ENCODE measurements at regions not wholly inside any gene's neighbourhood (a gene's known extent, or its start where the extent isn't known, plus 50 kb on each side); places are given as distances from the start of the nearest gene placed in this dataset.

DNA sequence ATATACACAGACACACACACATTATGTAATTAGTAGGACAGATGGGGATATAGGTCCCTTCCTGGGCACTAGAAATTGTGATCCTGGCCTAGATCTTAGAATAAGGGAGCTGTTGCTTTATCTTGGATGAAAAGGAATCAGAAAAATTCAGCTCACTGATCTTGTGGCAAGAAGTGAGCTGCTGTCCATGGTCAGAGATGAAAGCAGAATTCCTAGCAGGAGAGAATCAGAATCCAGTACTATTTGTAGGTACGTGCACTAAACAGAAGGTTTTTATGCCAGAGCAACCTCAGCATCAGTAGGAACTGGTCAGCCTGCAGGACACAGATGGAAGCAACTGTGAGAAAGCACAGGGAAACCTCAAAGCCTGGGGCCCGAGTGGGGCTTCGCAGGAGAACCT lies 549.2 kb upstream of the POM121L12 start:
- H3K27me3 ChIP-seq (replicated peaks in 2 of 5; ENCODE audit: control insufficient read depth in 4 of 5, insufficient read depth in 5 of 5, low read length in 4 of 5), result no peaks in the 10 kb centered on the region
- CTCF ChIA-PET, result no interaction called here

GRCh38 chr7:52482076-52482475 lies 553.4 kb upstream of the POM121L12 start:
- no peaks in the 10 kb centered on the region for H3K4me1 ChIP-seq (ENCODE audit: control extremely low read depth in 1 of 4, control insufficient read depth in 4 of 4, insufficient read depth in 4 of 4, low read length in 3 of 4)
- DNase-seq, result no peak
- no peak overlapping the region for H3K4me3 ChIP-seq (ENCODE audit: control insufficient read depth in 1 of 7, extremely low read depth in 1 of 7, insufficient read depth in 4 of 7, low read depth in 2 of 7, low read length in 6 of 7)
- ChIA-PET CTCF (no interaction called here), POLR2A (no interaction called here)
- H3K27me3 ChIP-seq (replicated peaks in 2 of 5; ENCODE audit: control insufficient read depth in 4 of 5, insufficient read depth in 5 of 5, low read length in 4 of 5), result no peaks in the 10 kb centered on the region
- WGBS (ENCODE audit: insufficient coverage), result no CpG with 5 or more reads among the region's 2 CpGs
- no peaks in the 10 kb centered on the region for H3K36me3 ChIP-seq (ENCODE audit: control insufficient read depth in 4 of 4, insufficient read depth in 4 of 4, low read length in 3 of 4)
- H3K27ac ChIP-seq (ENCODE audit: insufficient read depth in 1 of 2, low read depth in 1 of 2, low read length in 2 of 2, poor library complexity in 1 of 2, severe bottlenecking in 2 of 2), result no peak overlapping the region
- peaks cover 0 to 2% (median 0%) of the 10 kb centered on the region in 5 experiments for H3K9me3 ChIP-seq (ENCODE audit: control extremely low read depth in 1 of 5, control insufficient read depth in 4 of 5, insufficient read depth in 2 of 5, low read depth in 1 of 5, low read length in 4 of 5)

More for the DNA sequence above, 549.2 kb upstream of the POM121L12 start:
- Histone ChIP-seq H3K36me3 (ENCODE audit: control insufficient read depth in 4 of 4, insufficient read depth in 4 of 4, low read length in 3 of 4) (no peaks in the 10 kb centered on the region), H3K27ac (ENCODE audit: insufficient read depth in 1 of 2, low read depth in 1 of 2, low read length in 2 of 2, poor library complexity in 1 of 2, severe bottlenecking in 2 of 2) (no peak overlapping the region), H3K4me1 (ENCODE audit: control extremely low read depth in 1 of 4, control insufficient read depth in 4 of 4, insufficient read depth in 4 of 4, low read length in 3 of 4) (no peaks in the 10 kb centered on the region), H3K4me3 (ENCODE audit: control insufficient read depth in 1 of 7, extremely low read depth in 1 of 7, insufficient read depth in 4 of 7, low read depth in 2 of 7, low read length in 6 of 7) (no peak overlapping the region), H3K9me3 (ENCODE audit: control extremely low read depth in 1 of 5, control insufficient read depth in 4 of 5, insufficient read depth in 2 of 5, low read depth in 1 of 5, low read length in 4 of 5) (peaks cover 0 to 2% (median 0%) of the 10 kb centered on the region in 5 experiments)
- WGBS (ENCODE audit: insufficient coverage), result 85% methylated on average over 3 of the region's 3 CpGs
- POLR2A ChIA-PET, result no interaction called here
- no peak for DNase-seq

- WGBS (ENCODE audit: insufficient coverage), result 100% methylated on average over 2 of the region's 2 CpGs
- Histone ChIP-seq H3K27ac (ENCODE audit: insufficient read depth in 1 of 2, low read depth in 1 of 2, low read length in 2 of 2, poor library complexity in 1 of 2, severe bottlenecking in 2 of 2) (no peak overlapping the region), H3K4me1 (ENCODE audit: control extremely low read depth in 1 of 4, control insufficient read depth in 4 of 4, insufficient read depth in 4 of 4, low read length in 3 of 4) (no peaks in the 10 kb centered on the region), H3K9me3 (ENCODE audit: control extremely low read depth in 1 of 5, control insufficient read depth in 4 of 5, insufficient read depth in 2 of 5, low read depth in 1 of 5, low read length in 4 of 5) (peaks cover 0 to 2% (median 0%) of the 10 kb centered on the region in 5 experiments), H3K4me3 (ENCODE audit: control insufficient read depth in 1 of 7, extremely low read depth in 1 of 7, insufficient read depth in 4 of 7, low read depth in 2 of 7, low read length in 6 of 7) (no peak overlapping the region), H3K36me3 (ENCODE audit: control insufficient read depth in 4 of 4, insufficient read depth in 4 of 4, low read length in 3 of 4) (no peaks in the 10 kb centered on the region), H3K27me3 (replicated peaks in 2 of 5; ENCODE audit: control insufficient read depth in 4 of 5, insufficient read depth in 5 of 5, low read length in 4 of 5) (no peaks in the 10 kb centered on the region)
- ChIA-PET CTCF (no interaction called here), POLR2A (no interaction called here)
- DNase-seq, result no peak
These were observed 553.9 kb upstream of the POM121L12 start for GRCh38 chr7:52481571-52481970.

- no peaks in the 10 kb centered on the region for H3K36me3 ChIP-seq (ENCODE audit: control insufficient read depth in 4 of 4, insufficient read depth in 4 of 4, low read length in 3 of 4)
- CTCF ChIA-PET, result no interaction called here
- no peaks in the 10 kb centered on the region for H3K4me1 ChIP-seq (ENCODE audit: control extremely low read depth in 1 of 4, control insufficient read depth in 4 of 4, insufficient read depth in 4 of 4, low read length in 3 of 4)
- peaks cover 0 to 2% (median 0%) of the 10 kb centered on the region in 5 experiments for H3K9me3 ChIP-seq (ENCODE audit: control extremely low read depth in 1 of 5, control insufficient read depth in 4 of 5, insufficient read depth in 2 of 5, low read depth in 1 of 5, low read length in 4 of 5)
- no peak overlapping the region for H3K27ac ChIP-seq (ENCODE audit: insufficient read depth in 1 of 2, low read depth in 1 of 2, low read length in 2 of 2, poor library complexity in 1 of 2, severe bottlenecking in 2 of 2)
- H3K4me3 ChIP-seq (ENCODE audit: control insufficient read depth in 1 of 7, extremely low read depth in 1 of 7, insufficient read depth in 4 of 7, low read depth in 2 of 7, low read length in 6 of 7), result no peak overlapping the region
- no peak for DNase-seq
- H3K27me3 ChIP-seq (replicated peaks in 2 of 5; ENCODE audit: control insufficient read depth in 4 of 5, insufficient read depth in 5 of 5, low read length in 4 of 5), result no peaks in the 10 kb centered on the region
- POLR2A ChIA-PET, result no interaction called here
These were observed 555.4 kb upstream of the POM121L12 start for GRCh38 chr7:52479990-52480389.

GRCh38 chr7:52475001-52475582 lies 560.3 kb upstream of the POM121L12 start:
- no peak for DNase-seq
- H3K27ac ChIP-seq (ENCODE audit: insufficient read depth in 1 of 2, low read depth in 1 of 2, low read length in 2 of 2, poor library complexity in 1 of 2, severe bottlenecking in 2 of 2), result no peak overlapping the region
- ChIA-PET POLR2A (no interaction called here), CTCF (no interaction called here)
- no peaks in the 10 kb centered on the region for H3K27me3 ChIP-seq (replicated peaks in 2 of 5; ENCODE audit: control insufficient read depth in 4 of 5, insufficient read depth in 5 of 5, low read length in 4 of 5)
- no peaks in the 10 kb centered on the region for H3K4me1 ChIP-seq (ENCODE audit: control extremely low read depth in 1 of 4, control insufficient read depth in 4 of 4, insufficient read depth in 4 of 4, low read length in 3 of 4)
- H3K9me3 ChIP-seq (ENCODE audit: control extremely low read depth in 1 of 5, control insufficient read depth in 4 of 5, insufficient read depth in 2 of 5, low read depth in 1 of 5, low read length in 4 of 5), result no peaks in the 10 kb centered on the region
- no peak overlapping the region for H3K4me3 ChIP-seq (ENCODE audit: control insufficient read depth in 1 of 7, extremely low read depth in 1 of 7, insufficient read depth in 4 of 7, low read depth in 2 of 7, low read length in 6 of 7)
- H3K36me3 ChIP-seq (ENCODE audit: control insufficient read depth in 4 of 4, insufficient read depth in 4 of 4, low read length in 3 of 4), result no peaks in the 10 kb centered on the region

DNA sequence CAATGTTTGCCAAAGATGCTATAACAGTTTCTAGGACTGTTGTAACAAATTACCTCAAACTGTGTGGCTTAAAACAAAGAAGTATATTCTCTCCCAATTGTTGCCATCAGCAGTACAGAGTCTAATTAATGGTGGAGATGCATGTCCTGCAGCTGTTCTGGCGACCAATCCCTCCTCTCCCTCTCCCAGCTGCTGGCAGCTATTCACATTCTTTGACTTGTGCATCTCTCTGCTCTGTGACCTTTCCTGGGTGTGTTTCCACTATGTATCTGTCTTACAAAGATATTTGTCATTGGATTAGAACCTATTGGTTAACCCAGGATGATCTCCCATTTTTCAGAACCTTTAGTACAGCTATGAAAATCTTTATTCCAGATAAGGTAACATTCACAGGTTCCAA lies 561.7 kb upstream of the POM121L12 start:
- DNase-seq, result no peak
- Histone ChIP-seq H3K27me3 (replicated peaks in 2 of 5; ENCODE audit: control insufficient read depth in 4 of 5, insufficient read depth in 5 of 5, low read length in 4 of 5) (no peaks in the 10 kb centered on the region), H3K4me1 (ENCODE audit: control extremely low read depth in 1 of 4, control insufficient read depth in 4 of 4, insufficient read depth in 4 of 4, low read length in 3 of 4) (no peaks in the 10 kb centered on the region), H3K9me3 (ENCODE audit: control extremely low read depth in 1 of 5, control insufficient read depth in 4 of 5, insufficient read depth in 2 of 5, low read depth in 1 of 5, low read length in 4 of 5) (no peaks in the 10 kb centered on the region), H3K4me3 (ENCODE audit: control insufficient read depth in 1 of 7, extremely low read depth in 1 of 7, insufficient read depth in 4 of 7, low read depth in 2 of 7, low read length in 6 of 7) (no peak overlapping the region), H3K36me3 (ENCODE audit: control insufficient read depth in 4 of 4, insufficient read depth in 4 of 4, low read length in 3 of 4) (no peaks in the 10 kb centered on the region), H3K27ac (ENCODE audit: insufficient read depth in 1 of 2, low read depth in 1 of 2, low read length in 2 of 2, poor library complexity in 1 of 2, severe bottlenecking in 2 of 2) (no peak overlapping the region)
- CTCF ChIA-PET, result no interaction called here
- 67% methylated on average over 1 of the region's 1 CpG for WGBS (ENCODE audit: insufficient coverage)
- POLR2A ChIA-PET, result no interaction called here

GRCh38 chr7:52472006-52472620 lies 563.3 kb upstream of the POM121L12 start:
- H3K27ac ChIP-seq (ENCODE audit: insufficient read depth in 1 of 2, low read depth in 1 of 2, low read length in 2 of 2, poor library complexity in 1 of 2, severe bottlenecking in 2 of 2), result no peak overlapping the region
- H3K9me3 ChIP-seq (ENCODE audit: control extremely low read depth in 1 of 5, control insufficient read depth in 4 of 5, insufficient read depth in 2 of 5, low read depth in 1 of 5, low read length in 4 of 5), result no peaks in the 10 kb centered on the region
- DNase-seq, result no peak
- peaks cover 0 to 5% (median 2%) of the 10 kb centered on the region in 4 experiments for H3K4me1 ChIP-seq (ENCODE audit: control extremely low read depth in 1 of 4, control insufficient read depth in 4 of 4, insufficient read depth in 4 of 4, low read length in 3 of 4)
- H3K4me3 ChIP-seq (ENCODE audit: control insufficient read depth in 1 of 7, extremely low read depth in 1 of 7, insufficient read depth in 4 of 7, low read depth in 2 of 7, low read length in 6 of 7), result no peak overlapping the region
- 100% methylated on average over 2 of the region's 4 CpGs for WGBS (ENCODE audit: insufficient coverage)
- CTCF ChIA-PET, result no interaction called here
- H3K27me3 ChIP-seq (replicated peaks in 2 of 5; ENCODE audit: control insufficient read depth in 4 of 5, insufficient read depth in 5 of 5, low read length in 4 of 5), result no peaks in the 10 kb centered on the region
- H3K36me3 ChIP-seq (ENCODE audit: control insufficient read depth in 4 of 4, insufficient read depth in 4 of 4, low read length in 3 of 4), result no peaks in the 10 kb centered on the region
- POLR2A ChIA-PET, result no interaction called here
